ENCODE measurements at regions not wholly inside any gene's neighbourhood (a gene's known extent, or its start where the extent isn't known, plus 50 kb on each side); places are given as distances from the start of the nearest gene placed in this dataset.

- no peak for DNase-seq (ENCODE audit: low spot score)
- H3K4me1 Mint-ChIP-seq (ENCODE audit: low read depth) = no peaks in the 10 kb centered on the region
- no peaks in the 10 kb centered on the region for H3K9me3 Mint-ChIP-seq
- H3K36me3 Mint-ChIP-seq (ENCODE audit: low read depth) = no peaks in the 10 kb centered on the region
- intact Hi-C loops (cut with micrococcal nuclease) = no loop called here
- H3K27me3 Mint-ChIP-seq (ENCODE audit: low read depth) = no peaks in the 10 kb centered on the region
- H3K27ac Mint-ChIP-seq = no peak overlapping the region
- no peak overlapping the region for H3K4me3 Mint-ChIP-seq (ENCODE audit: low read depth)
Observed at GRCh38 chr7:98040626-98041360, 50.8 kb upstream of the OCM2 start.

- Mint-ChIP-seq H3K36me3 (ENCODE audit: low read depth) (no peaks in the 10 kb centered on the region), H3K4me3 (ENCODE audit: low read depth) (no peak overlapping the region), H3K27ac (no peak overlapping the region), H3K4me1 (ENCODE audit: low read depth) (peaks cover 2% of the 10 kb centered on the region), H3K27me3 (ENCODE audit: low read depth) (no peaks in the 10 kb centered on the region), H3K9me3 (no peaks in the 10 kb centered on the region)
- DNase-seq (ENCODE audit: low spot score) = no peak
- intact Hi-C loops (cut with micrococcal nuclease) = no loop called here
Observed at GRCh38 chr7:98046816-98047215, 56.8 kb upstream of the OCM2 start.

DNA sequence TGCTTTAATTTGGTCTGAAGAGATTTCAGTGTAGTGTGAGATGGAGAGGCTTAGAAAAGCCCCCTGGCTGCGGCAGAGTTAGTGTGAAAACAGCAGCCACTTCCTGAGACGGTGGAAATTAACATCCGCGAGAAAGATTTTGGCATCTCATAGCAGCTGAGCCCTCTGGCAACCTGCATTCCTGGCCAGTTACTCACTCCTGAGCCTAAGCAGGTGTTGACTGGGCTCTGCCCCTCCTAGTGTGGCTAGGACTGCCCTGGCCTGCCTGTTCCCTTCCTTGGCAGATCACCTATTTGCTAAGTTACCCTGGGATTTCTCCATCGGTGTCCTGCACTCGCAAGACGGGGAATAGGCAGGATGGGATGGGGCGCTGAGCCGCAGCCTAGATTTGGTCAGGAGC is 57.6 kb upstream of the LMTK2 start:
- no peak for DNase-seq (ENCODE audit: low spot score)
- no peaks in the 10 kb centered on the region for H3K27me3 Mint-ChIP-seq (ENCODE audit: low read depth)
- no peak overlapping the region for H3K4me3 Mint-ChIP-seq (ENCODE audit: low read depth)
- H3K36me3 Mint-ChIP-seq (ENCODE audit: low read depth) = no peaks in the 10 kb centered on the region
- H3K9me3 Mint-ChIP-seq = no peaks in the 10 kb centered on the region
- no peak overlapping the region for H3K27ac Mint-ChIP-seq
- peaks cover 2% of the 10 kb centered on the region for H3K4me1 Mint-ChIP-seq (ENCODE audit: low read depth)
- intact Hi-C loops (cut with micrococcal nuclease) = no loop called here

GRCh38 chr7:98051118-98051744 is 55.4 kb upstream of the LMTK2 start:
- peak; percentile 32 for DNase-seq (ENCODE audit: low spot score)
- no peak overlapping the region for H3K27ac Mint-ChIP-seq
- intact Hi-C loops (cut with micrococcal nuclease) = no loop called here
- no peak overlapping the region for H3K4me3 Mint-ChIP-seq (ENCODE audit: low read depth)
- H3K36me3 Mint-ChIP-seq (ENCODE audit: low read depth) = no peaks in the 10 kb centered on the region
- H3K4me1 Mint-ChIP-seq (ENCODE audit: low read depth) = peaks cover 2% of the 10 kb centered on the region
- H3K27me3 Mint-ChIP-seq (ENCODE audit: low read depth) = no peaks in the 10 kb centered on the region
- H3K9me3 Mint-ChIP-seq = no peaks in the 10 kb centered on the region

DNA sequence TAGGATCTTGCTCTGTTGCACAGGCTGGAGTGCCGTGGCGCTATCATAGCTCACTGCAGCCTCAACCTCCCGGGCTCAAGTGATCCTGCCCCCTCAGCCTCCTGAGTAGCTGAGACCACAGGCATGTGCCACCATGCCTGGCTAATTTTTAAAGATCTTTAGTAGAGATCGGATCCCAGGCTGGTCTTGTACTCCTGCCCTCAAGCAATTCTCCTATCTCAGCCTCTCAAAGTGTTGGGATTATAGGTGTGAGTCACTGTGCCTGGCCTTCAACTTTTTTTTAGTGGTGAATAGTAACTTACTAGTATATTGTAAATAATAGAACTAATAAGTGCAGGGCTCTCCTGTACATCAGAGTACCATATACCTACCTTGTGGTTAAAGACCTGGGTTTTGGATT is 52.1 kb upstream of the LMTK2 start:
- intact Hi-C loops (cut with micrococcal nuclease) = no loop called here
- no peak overlapping the region for H3K27ac Mint-ChIP-seq
- H3K4me1 Mint-ChIP-seq (ENCODE audit: low read depth) = peaks cover 2% of the 10 kb centered on the region
- no peak for DNase-seq (ENCODE audit: low spot score)
- H3K36me3 Mint-ChIP-seq (ENCODE audit: low read depth) = no peaks in the 10 kb centered on the region
- H3K27me3 Mint-ChIP-seq (ENCODE audit: low read depth) = no peaks in the 10 kb centered on the region
- H3K9me3 Mint-ChIP-seq = no peaks in the 10 kb centered on the region
- no peak overlapping the region for H3K4me3 Mint-ChIP-seq (ENCODE audit: low read depth)

- intact Hi-C loops (cut with micrococcal nuclease) = no loop called here
- no peaks in the 10 kb centered on the region for H3K27me3 Mint-ChIP-seq (ENCODE audit: low read depth)
- DNase-seq (ENCODE audit: low spot score) = no peak
- no peaks in the 10 kb centered on the region for H3K4me1 Mint-ChIP-seq (ENCODE audit: low read depth)
- no peaks in the 10 kb centered on the region for H3K36me3 Mint-ChIP-seq (ENCODE audit: low read depth)
- H3K27ac Mint-ChIP-seq = no peak overlapping the region
- no peaks in the 10 kb centered on the region for H3K9me3 Mint-ChIP-seq
- no peak overlapping the region for H3K4me3 Mint-ChIP-seq (ENCODE audit: low read depth)
Observed at GRCh38 chr7:98056580-98056979, 50.1 kb upstream of the LMTK2 start.
